ENCODE measurements at regions not wholly inside any gene's neighbourhood (a gene's known extent, or its start where the extent isn't known, plus 50 kb on each side); places are given as distances from the start of the nearest gene placed in this dataset.

GRCh38 chr2:212945526-212945925 lies 205.9 kb downstream of the IKZF2 start:
- DNase-seq, result no peak

GRCh38 chr2:212943351-212943750 lies 208.1 kb downstream of the IKZF2 start:
- DNase-seq, result no peak

GRCh38 chr2:212941361-212941760 lies 210.1 kb downstream of the IKZF2 start:
- no peak for DNase-seq

- no peak for DNase-seq
Observed at GRCh38 chr2:212940816-212941215, 210.6 kb downstream of the IKZF2 start.

- no peak for DNase-seq
Observed at GRCh38 chr2:212939777-212940531, 211.5 kb downstream of the IKZF2 start.

- no peak for DNase-seq
Observed at GRCh38 chr2:212938144-212938793, 213.1 kb downstream of the IKZF2 start.

GRCh38 chr2:212936572-212936971 lies 214.8 kb downstream of the IKZF2 start:
- DNase-seq, result no peak

- DNase-seq, result no peak
Observed at GRCh38 chr2:212935752-212936151, 215.7 kb downstream of the IKZF2 start.

- no peak for DNase-seq
Observed at GRCh38 chr2:212931271-212931670, 220.1 kb downstream of the IKZF2 start.

GRCh38 chr2:212930556-212931260 lies 220.7 kb downstream of the IKZF2 start:
- DNase-seq, result no peak

- no peak for DNase-seq
Observed at GRCh38 chr2:212929971-212930370, 221.4 kb downstream of the IKZF2 start.

- no peak for DNase-seq
Observed at GRCh38 chr2:212929116-212929515, 222.3 kb downstream of the IKZF2 start.

- no peak for DNase-seq
Observed at GRCh38 chr2:212928681-212929080, 222.7 kb downstream of the IKZF2 start.

- DNase-seq, result no peak
Observed at GRCh38 chr2:212926940-212927339, 224.5 kb downstream of the IKZF2 start.

- no peak for DNase-seq
Observed at GRCh38 chr2:212923393-212923792, 228.0 kb downstream of the IKZF2 start.

GRCh38 chr2:212922701-212923100 lies 228.7 kb downstream of the IKZF2 start:
- no peak for DNase-seq

GRCh38 chr2:212921711-212922110 lies 229.7 kb downstream of the IKZF2 start:
- DNase-seq, result no peak

- DNase-seq, result no peak
Observed at GRCh38 chr2:212921061-212921460, 230.4 kb downstream of the IKZF2 start.

GRCh38 chr2:212919238-212919637 lies 232.2 kb downstream of the IKZF2 start:
- DNase-seq, result no peak

- DNase-seq, result no peak
Observed at GRCh38 chr2:212918336-212918735, 233.1 kb downstream of the IKZF2 start.

- DNase-seq, result no peak
Observed at GRCh38 chr2:212915121-212915782, 236.2 kb downstream of the IKZF2 start.

GRCh38 chr2:212914392-212914791 lies 237.0 kb downstream of the IKZF2 start:
- no peak for DNase-seq

GRCh38 chr2:212913640-212914306 lies 237.6 kb downstream of the IKZF2 start:
- DNase-seq, result no peak

Measured in activated naive CD4-positive, alpha-beta T cell (primary cell).